ENCODE measurements at regions not wholly inside any gene's neighbourhood (a gene's known extent, or its start where the extent isn't known, plus 50 kb on each side); places are given as distances from the start of the nearest gene placed in this dataset.

DNA sequence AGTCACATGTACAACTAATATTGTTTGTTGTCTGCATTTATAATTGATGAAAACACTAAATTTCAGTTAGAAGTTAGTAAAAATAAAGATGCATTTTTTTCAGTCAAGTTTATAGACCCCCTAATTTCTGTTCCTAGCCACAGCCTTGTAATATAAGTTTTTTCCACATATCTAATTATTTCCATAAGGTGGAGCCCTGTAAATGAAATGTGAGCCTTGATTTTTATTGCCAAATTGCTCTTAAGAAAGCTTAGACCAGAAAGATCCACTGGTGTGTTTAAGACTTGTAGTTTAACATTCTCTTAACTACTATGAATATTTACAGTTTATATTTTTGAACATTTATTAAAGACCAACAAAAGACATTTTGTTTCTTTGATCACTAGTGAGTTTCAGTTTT, 322.1 kb upstream of the RGS6 start:
- TF ChIP-seq, protein P1, sequence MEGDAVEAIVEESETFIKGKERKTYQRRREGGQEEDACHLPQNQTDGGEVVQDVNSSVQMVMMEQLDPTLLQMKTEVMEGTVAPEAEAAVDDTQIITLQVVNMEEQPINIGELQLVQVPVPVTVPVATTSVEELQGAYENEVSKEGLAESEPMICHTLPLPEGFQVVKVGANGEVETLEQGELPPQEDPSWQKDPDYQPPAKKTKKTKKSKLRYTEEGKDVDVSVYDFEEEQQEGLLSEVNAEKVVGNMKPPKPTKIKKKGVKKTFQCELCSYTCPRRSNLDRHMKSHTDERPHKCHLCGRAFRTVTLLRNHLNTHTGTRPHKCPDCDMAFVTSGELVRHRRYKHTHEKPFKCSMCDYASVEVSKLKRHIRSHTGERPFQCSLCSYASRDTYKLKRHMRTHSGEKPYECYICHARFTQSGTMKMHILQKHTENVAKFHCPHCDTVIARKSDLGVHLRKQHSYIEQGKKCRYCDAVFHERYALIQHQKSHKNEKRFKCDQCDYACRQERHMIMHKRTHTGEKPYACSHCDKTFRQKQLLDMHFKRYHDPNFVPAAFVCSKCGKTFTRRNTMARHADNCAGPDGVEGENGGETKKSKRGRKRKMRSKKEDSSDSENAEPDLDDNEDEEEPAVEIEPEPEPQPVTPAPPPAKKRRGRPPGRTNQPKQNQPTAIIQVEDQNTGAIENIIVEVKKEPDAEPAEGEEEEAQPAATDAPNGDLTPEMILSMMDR (IDR thresholded peaks at IDR 0.05): peak in 2 of 6 experiments; percentile 12 to 26
- TF ChIP-seq POLR2A (IDR thresholded peaks at IDR 0.05): no peak
- Histone ChIP-seq H3K27me3 (no peaks in the 10 kb centered on the region), H3K36me3 (no peaks in the 10 kb centered on the region), H3K27ac (no peak overlapping the region), H3K9me3 (no peaks in the 10 kb centered on the region), H3K4me3 (replicated peaks in 1 of 3) (no peak overlapping the region), H3K4me1 (peaks cover 6 to 8% of the 10 kb centered on the region in 2 donors)
- intact Hi-C loops (cut with DNase I): no loop called here
- no peak for DNase-seq

DNA sequence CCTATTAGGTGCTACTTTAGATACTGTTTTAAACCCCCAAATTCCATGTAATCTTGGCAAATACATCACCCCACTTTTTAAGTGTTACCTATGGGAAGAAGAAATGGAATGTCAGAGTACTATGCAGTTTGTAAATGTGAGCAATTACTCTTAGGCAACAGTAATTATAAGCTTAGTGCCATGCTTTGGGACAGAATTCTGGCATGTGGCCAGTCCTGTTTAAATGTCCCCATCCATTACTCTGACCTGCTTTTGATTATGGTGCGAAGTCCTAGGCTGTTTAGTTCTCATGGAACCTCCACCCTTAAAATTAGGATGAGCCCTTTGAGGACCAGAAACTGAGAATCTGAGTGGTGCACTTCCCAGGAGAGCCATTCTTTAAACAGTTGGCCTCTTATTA, 321.4 kb upstream of the RGS6 start:
- Histone ChIP-seq H3K27ac (no peak overlapping the region), H3K27me3 (no peaks in the 10 kb centered on the region), H3K4me1 (peaks cover 6 to 8% of the 10 kb centered on the region in 2 donors), H3K4me3 (replicated peaks in 1 of 3) (no peak overlapping the region), H3K9me3 (no peaks in the 10 kb centered on the region), H3K36me3 (no peaks in the 10 kb centered on the region)
- 61 to 82% methylated on average over 1 of the region's 1 CpG for WGBS, 2 donors
- DNase-seq: peak; percentile 29 to 33
- TF ChIP-seq POLR2A (IDR thresholded peaks at IDR 0.05): no peak
- TF ChIP-seq, protein P1 (IDR thresholded peaks at IDR 0.05): no peak
- intact Hi-C loops (cut with DNase I): no loop called here

GRCh38 chr14:71613168-71613567, 319.1 kb upstream of the RGS6 start:
- Histone ChIP-seq H3K9me3 (no peaks in the 10 kb centered on the region), H3K27me3 (no peaks in the 10 kb centered on the region), H3K36me3 (no peaks in the 10 kb centered on the region), H3K4me1 (peaks cover 6 to 8% of the 10 kb centered on the region in 2 donors), H3K27ac (no peak overlapping the region), H3K4me3 (replicated peaks in 1 of 3) (no peak overlapping the region)
- DNase-seq: no peak
- 98% methylated on average over 1 of the region's 1 CpG for WGBS, 2 donors
- intact Hi-C loops (cut with DNase I): no loop called here
- TF ChIP-seq, protein P1 (IDR thresholded peaks at IDR 0.05): no peak
- TF ChIP-seq POLR2A (IDR thresholded peaks at IDR 0.05): no peak

DNA sequence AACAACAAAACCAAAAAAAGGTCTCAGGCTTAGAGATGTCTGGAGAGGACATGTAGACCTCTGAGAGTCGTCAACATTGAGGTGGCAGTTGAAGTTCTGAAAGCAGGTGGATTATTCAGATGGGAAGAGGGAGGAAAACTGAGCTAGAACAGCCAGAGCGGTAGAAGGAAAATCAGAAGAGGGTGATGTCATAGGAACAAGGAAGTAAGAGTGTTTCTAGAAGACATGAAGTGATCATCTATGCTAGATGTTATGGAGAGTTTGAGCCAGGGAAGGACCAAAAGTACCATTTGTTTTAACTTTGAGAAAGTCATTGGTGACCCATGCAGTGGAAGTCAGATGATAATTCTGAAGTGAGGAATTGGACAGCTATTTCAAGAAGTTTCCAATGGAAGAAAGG, 316.2 kb upstream of the RGS6 start:
- intact Hi-C loops (cut with DNase I): no loop called here
- Histone ChIP-seq H3K4me1 (peaks cover 0 to under 1% of the 10 kb centered on the region in 2 donors), H3K36me3 (no peaks in the 10 kb centered on the region), H3K27ac (no peak overlapping the region), H3K27me3 (no peaks in the 10 kb centered on the region), H3K4me3 (replicated peaks in 1 of 3) (no peak overlapping the region), H3K9me3 (no peaks in the 10 kb centered on the region)
- 96 to 99% methylated on average over 2 of the region's 2 CpGs for WGBS, 2 donors
- TF ChIP-seq, protein P1 (IDR thresholded peaks at IDR 0.05): no peak
- TF ChIP-seq POLR2A (IDR thresholded peaks at IDR 0.05): no peak
- DNase-seq: no peak

- WGBS, 2 donors: 91 to 94% methylated on average over 3 of the region's 3 CpGs
- Histone ChIP-seq H3K9me3 (no peaks in the 10 kb centered on the region), H3K36me3 (no peaks in the 10 kb centered on the region), H3K4me1 (no peaks in the 10 kb centered on the region), H3K27me3 (no peaks in the 10 kb centered on the region), H3K4me3 (replicated peaks in 1 of 3) (no peak overlapping the region), H3K27ac (no peak overlapping the region)
- TF ChIP-seq, protein P1 (IDR thresholded peaks at IDR 0.05): no peak
- no peak for TF ChIP-seq POLR2A (IDR thresholded peaks at IDR 0.05)
- DNase-seq: no peak
- intact Hi-C loops (cut with DNase I): no loop called here
Measured at GRCh38 chr14:71618047-71618446, 314.2 kb upstream of the RGS6 start.
